Spinal cord (tissue), 9 donors: ENCODE measurements at regions not wholly inside any gene's neighbourhood (a gene's known extent, or its start where the extent isn't known, plus 50 kb on each side); places are given as distances from the start of the nearest gene placed in this dataset.
"Not testable (repeated sequence)": the region's sequence is repeated elsewhere in the genome, so short reads cannot be mapped to it uniquely, and the experiment has no call there.

Experiments used
- DNase-seq, 6 donors: peaks; one replicate each; pipeline versions ENCODE4 v3.0.0 to v3.0.0-alpha.2; 2013 to 2015; ENCODE audit warnings: low spot score in 6 of 6, low read depth in 4 of 6
- H3K27ac ChIP-seq: one replicate; pipeline ENCODE4 v1.5.1; 2013; ENCODE audit warnings: low read depth, low read length, control low read depth
- H3K27me3 ChIP-seq: one replicate; pipeline ENCODE4 v1.6.1; 2013; ENCODE audit warnings: low read length; ENCODE audit not compliant: control insufficient read depth, insufficient read depth
- H3K36me3 ChIP-seq: one replicate; pipeline ENCODE4 v1.6.1; 2013; ENCODE audit warnings: low read length; ENCODE audit not compliant: control insufficient read depth, insufficient read depth
- H3K4me1 ChIP-seq: one replicate; pipeline ENCODE4 v1.6.1; 2013; ENCODE audit warnings: low read length; ENCODE audit not compliant: control insufficient read depth, insufficient read depth
- H3K4me3 ChIP-seq: one replicate; pipeline ENCODE4 v1.5.1; 2013; ENCODE audit warnings: low read depth, low read length, control low read depth
- H3K9me3 ChIP-seq: one replicate; pipeline ENCODE4 v1.6.1; 2013; ENCODE audit warnings: low read length; ENCODE audit not compliant: control insufficient read depth, insufficient read depth
- WGBS: methylation state at CpG from one replicate; pipeline ENCODE4 v1.1.5; 2013; ENCODE audit warnings: missing lambda C conversion rate; ENCODE audit not compliant: insufficient coverage; 5-methylcytosine and 5-hydroxymethylcytosine counted together
- donor health status: healthy.

DNA sequence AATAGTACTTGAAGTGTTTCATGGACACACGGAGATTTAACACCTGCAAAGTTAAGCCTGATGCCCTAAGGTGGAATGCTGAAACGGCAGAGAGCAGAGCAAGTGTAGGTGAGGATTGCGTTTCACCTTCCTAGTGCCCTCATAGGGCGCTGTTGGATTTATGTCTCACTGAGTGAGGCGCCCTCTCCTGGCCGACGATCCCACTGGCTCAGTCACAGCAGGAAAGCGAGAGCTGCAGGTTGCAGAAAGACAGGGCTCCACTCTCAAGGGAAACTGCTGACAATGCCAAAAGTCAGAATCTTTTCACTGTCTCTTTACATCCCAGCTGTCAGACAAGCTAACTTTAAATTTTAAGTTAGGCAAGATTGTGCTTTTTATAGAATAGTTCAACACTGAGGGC lies 127.6 kb downstream of the POTEC start:
- not testable (repeated sequence) for H3K9me3 ChIP-seq, H3K4me3 ChIP-seq, H3K36me3 ChIP-seq, H3K4me1 ChIP-seq, H3K27ac ChIP-seq, DNase-seq, H3K27me3 ChIP-seq
- WGBS = 11% methylated on average over 3 of the region's 8 CpGs

DNA sequence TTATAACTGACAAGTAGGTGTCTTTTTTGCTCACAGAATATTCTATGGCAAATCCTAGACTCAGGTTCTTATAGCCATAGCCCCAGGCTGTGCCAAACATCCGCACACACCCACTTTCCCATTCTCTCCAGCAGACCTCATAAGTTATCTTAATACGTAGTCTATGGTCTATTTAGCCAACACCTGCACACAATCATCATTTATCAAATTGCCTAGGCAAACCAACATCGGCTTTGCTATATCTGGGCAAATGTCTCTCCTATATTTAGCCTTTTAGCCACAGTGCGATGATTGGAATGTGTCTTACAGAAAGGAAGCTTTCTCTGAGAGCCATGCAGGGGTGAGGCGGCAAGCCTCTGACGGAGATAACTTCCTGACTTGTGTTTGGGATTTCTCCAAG lies 128.0 kb downstream of the POTEC start:
- WGBS = 80% methylated on average over 1 of the region's 6 CpGs
- H3K36me3 ChIP-seq, H3K4me3 ChIP-seq, H3K27me3 ChIP-seq, H3K27ac ChIP-seq, DNase-seq, H3K9me3 ChIP-seq, H3K4me1 ChIP-seq: not testable (repeated sequence)

DNA sequence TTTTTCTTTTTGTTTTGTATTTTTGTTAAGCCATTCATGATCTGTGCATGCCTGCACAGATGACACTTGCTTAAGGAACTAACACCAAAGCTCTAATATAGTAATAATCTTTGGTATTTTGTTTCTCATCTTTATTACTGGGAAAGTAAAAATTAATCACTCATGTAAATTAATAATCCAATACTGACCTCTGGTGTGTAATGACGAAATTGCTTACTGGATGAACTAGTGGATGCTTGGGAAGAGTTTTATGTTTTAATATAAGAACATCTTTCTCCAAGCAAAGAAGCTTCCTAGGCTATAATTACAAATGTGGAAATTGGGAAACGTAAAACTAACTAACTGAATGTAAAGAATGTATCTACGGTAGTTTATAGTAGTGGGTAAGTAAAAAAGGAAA lies 147.9 kb downstream of the POTEC start:
- DNase-seq, H3K27ac ChIP-seq, H3K9me3 ChIP-seq, H3K4me3 ChIP-seq, H3K4me1 ChIP-seq, H3K36me3 ChIP-seq, H3K27me3 ChIP-seq: not testable (repeated sequence)
- WGBS = no CpG with 5 or more reads among the region's 3 CpGs

DNA sequence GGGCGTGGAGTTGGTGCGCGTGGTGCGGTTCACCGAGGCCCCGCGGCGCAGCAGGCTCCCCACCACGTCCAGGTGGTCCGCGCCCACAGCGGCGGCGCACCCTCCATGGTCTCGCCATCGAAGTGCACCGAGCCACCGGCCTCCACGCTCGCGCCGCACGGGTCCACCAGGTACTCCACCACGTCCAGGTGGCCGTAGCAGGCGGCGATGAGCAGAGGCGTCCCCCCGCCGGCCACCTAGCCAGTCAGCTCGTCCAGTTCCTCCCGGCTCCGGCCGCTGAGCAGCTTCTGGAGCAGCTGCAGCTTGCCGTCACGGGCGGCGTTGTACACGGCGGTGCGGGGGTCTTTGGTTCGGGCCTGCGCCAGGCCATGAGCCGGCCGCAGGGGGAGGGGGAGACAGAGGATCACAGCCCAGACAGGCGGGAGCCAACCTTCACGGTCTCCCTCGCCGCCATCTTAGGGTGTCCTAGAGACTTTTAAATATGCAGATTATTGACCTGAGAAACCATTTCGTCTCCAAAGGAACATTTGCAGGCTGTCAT lies 149.8 kb downstream of the POTEC start:
- H3K4me3 ChIP-seq, H3K27ac ChIP-seq, DNase-seq, H3K4me1 ChIP-seq, H3K36me3 ChIP-seq, H3K27me3 ChIP-seq, H3K9me3 ChIP-seq: not testable (repeated sequence)
- WGBS = 99% methylated on average over 22 of the region's 50 CpGs

DNA sequence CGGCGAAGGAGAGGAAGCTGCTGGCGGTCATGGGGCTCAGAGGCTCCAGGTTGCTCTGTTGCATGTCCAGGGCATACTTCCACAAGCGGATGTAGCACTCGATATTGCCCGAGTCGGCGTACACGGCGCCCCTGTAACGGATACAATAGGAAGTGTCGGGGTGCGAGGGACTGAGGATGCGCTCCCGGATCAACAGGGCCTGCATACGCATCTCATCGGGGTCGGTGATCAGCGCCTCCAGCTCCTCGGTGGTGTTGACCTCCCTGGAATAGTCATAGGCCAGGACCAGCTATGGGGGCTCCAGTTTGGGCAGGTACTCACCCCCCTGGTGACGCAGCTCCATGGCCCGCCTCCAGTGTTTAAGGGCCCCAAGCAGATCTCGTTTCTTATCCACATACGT lies 150.8 kb downstream of the POTEC start:
- not testable (repeated sequence) for DNase-seq, H3K36me3 ChIP-seq, H3K27ac ChIP-seq, H3K4me3 ChIP-seq, H3K27me3 ChIP-seq, H3K9me3 ChIP-seq, H3K4me1 ChIP-seq
- WGBS = 92% methylated on average over 17 of the region's 24 CpGs

DNA sequence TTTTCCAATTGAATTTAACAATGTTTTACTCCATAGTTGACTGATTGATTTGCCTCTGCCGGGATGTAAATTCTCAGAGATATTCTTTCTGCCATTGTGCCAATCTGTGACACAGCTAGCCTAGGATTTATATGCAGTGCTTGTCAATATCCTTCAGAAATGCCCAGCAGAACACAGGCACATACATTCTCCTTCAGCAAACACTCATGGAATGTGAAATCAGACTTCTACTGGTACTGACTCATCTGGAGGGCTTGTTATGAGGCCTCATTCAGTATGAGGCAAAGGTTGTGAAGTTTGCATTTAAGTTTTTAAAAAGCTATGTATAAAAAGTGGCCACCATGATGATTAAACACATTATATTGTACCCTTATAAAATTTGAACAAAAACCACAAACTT lies 158.4 kb downstream of the POTEC start:
- not testable (repeated sequence) for H3K4me1 ChIP-seq, DNase-seq, H3K9me3 ChIP-seq, H3K4me3 ChIP-seq, H3K36me3 ChIP-seq, H3K27me3 ChIP-seq, H3K27ac ChIP-seq
- 83% methylated on average over 1 of the region's 1 CpG for WGBS

DNA sequence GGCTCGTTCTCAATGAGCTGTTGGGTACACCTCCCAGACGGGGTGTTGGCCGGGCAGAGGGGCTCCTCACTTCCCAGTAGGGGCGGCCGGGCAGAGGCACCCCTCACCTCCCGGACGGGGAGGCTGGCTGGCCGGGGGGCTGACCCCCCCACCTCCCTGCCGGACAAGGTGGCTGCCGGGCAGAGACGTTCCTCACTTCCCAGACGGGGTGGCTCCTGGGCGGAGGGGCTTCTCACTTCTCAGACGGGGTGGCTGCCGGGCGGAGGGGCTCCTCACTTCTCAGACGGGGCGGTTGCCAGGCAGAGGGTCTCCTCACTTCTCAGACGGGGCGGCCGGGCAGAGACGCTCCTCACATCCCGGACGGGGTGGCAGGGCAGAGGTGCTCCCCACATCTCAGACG lies 160.7 kb downstream of the POTEC start:
- not testable (repeated sequence) for H3K27me3 ChIP-seq, DNase-seq, H3K4me3 ChIP-seq, H3K9me3 ChIP-seq, H3K4me1 ChIP-seq, H3K36me3 ChIP-seq, H3K27ac ChIP-seq
- WGBS = 93% methylated on average over 11 of the region's 25 CpGs

DNA sequence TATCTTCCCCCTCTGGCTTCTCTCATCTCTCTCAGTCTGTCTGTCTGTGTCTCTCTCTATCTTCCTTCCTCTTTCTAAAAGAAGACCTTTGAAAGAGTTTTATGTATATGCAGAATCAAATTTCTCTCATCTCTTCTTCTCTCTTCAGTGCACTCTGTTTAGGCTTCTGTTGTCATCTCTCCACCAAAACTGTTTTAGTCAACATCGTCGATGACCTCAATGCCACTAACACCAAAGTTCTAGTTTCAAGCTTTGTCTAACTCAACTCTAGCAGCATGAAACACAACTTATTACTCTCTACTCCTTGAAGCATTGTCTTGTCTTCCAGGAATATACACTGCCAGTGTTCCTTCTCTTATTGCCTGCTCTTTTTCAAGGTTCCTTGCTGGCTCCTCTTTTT lies 163.9 kb downstream of the POTEC start:
- H3K27ac ChIP-seq, H3K4me3 ChIP-seq, DNase-seq, H3K4me1 ChIP-seq, H3K27me3 ChIP-seq, H3K36me3 ChIP-seq, H3K9me3 ChIP-seq: not testable (repeated sequence)
- no CpG with 5 or more reads among the region's 2 CpGs for WGBS

DNA sequence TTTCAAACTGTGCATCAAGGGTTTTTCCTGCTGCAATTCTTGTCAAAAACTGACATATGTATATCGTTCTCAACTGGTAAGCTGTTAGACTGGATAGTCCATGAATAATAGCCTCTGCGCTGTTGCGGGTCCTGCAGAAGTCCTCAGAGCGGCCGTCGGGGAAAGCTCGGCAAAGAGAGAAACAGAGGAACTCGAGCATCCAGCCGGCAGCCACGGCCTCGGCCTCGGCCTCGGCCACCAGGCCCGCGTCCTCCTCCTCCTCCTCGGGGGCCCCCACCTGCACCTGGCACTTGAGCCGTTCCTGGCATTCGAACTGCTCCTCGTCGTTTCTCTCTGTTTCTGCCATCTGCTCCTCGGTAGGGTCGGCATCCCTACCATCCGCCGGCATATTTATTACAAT lies 165.0 kb downstream of the POTEC start:
- 100% methylated on average over 3 of the region's 24 CpGs for WGBS
- not testable (repeated sequence) for DNase-seq

DNA sequence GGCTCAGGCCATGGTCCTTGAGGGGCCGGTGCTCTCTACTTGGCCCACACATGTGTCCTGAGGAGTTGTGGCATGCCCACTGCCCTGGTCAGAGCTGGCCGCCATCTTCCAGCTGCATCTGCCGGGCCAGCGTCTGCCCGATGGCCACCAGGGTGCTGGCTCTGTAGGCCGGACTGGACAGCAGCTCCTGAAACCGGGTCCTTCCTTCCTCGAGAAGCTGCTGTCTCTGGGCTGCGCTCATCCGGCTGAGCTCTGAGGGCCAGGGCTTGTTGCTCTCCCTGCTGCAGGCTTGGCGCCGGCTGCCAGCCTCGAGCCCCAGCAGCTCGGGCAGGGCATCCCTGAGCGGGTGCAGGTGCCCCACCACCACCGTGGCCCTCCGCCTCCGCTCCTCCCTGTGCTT lies 182.1 kb downstream of the POTEC start:
- not testable (repeated sequence) for H3K27ac ChIP-seq, H3K4me1 ChIP-seq, H3K4me3 ChIP-seq, H3K27me3 ChIP-seq, H3K9me3 ChIP-seq, DNase-seq, H3K36me3 ChIP-seq
- 88% methylated on average over 18 of the region's 18 CpGs for WGBS

More for the DNA sequence above, 165.0 kb downstream of the POTEC start:
- H3K4me3 ChIP-seq, H3K27ac ChIP-seq, H3K4me1 ChIP-seq, H3K27me3 ChIP-seq, H3K9me3 ChIP-seq, H3K36me3 ChIP-seq: not testable (repeated sequence)
